Tongue (tissue), 1 donor: ENCODE measurements at regions not wholly inside any gene's neighbourhood (a gene's known extent, or its start where the extent isn't known, plus 50 kb on each side); places are given as distances from the start of the nearest gene placed in this dataset.
"Not testable (repeated sequence)": the region's sequence is repeated elsewhere in the genome, so short reads cannot be mapped to it uniquely, and the experiment has no call there.

ENCODE experiments used
- DNase-seq: peaks from one replicate; pipeline ENCODE4 v3.0.0-alpha.2; 2015

DNA sequence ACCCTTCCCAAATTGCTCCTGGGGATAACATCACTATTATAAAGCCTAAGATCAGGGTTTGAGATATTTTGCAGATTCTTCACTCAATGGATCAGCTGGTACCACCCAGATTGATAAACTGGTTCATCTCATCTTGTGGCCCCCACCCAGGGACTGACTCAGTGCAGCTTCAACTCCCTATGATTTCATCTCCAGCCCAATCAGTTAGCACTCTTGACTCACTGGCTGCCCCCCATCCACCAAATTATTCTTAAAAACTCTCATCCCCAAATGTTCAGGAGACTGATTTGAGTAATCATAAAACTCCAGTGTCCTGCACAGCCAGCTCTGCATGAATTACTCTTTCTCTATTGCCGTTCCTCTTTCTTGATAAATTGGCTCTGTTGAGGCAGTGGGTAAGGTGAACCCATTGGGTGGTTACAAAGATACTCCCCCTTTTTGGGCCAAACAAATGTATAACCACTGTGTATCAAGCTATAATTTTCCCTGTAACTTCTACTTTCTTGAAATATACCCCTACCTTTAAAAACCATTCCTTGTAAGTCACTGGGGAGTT, 263.3 kb upstream of the IL12B start:
- no peak for DNase-seq

GRCh38 chr5:159595561-159595960, 265.3 kb upstream of the IL12B start:
- not testable (repeated sequence) for DNase-seq

DNA sequence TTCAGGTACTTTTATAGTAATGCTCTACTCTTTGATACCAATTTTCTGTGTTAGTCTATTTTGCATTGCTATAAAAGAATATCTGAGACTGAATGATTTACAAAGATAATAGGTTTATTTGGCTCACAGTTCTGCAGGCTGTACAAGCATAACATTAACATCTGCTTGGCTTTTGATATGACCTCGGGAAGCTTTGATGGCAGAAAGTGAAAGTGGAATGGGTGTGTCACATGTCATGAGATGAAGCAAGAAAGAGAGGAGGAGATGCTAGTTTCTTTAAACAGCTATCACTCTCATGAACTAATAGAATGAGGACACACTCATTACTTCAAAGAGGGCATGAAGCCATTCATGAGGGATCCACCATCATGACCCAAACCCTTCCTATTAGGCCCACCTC, 270.9 kb upstream of the IL12B start:
- no peak for DNase-seq

- no peak for DNase-seq
Measured at GRCh38 chr5:159602434-159602833, 272.1 kb upstream of the IL12B start.

GRCh38 chr5:159605585-159605984, 275.3 kb upstream of the IL12B start:
- DNase-seq: peak; percentile 22

- DNase-seq: no peak
Measured at GRCh38 chr5:159609359-159609758, 279.1 kb upstream of the IL12B start.

DNA sequence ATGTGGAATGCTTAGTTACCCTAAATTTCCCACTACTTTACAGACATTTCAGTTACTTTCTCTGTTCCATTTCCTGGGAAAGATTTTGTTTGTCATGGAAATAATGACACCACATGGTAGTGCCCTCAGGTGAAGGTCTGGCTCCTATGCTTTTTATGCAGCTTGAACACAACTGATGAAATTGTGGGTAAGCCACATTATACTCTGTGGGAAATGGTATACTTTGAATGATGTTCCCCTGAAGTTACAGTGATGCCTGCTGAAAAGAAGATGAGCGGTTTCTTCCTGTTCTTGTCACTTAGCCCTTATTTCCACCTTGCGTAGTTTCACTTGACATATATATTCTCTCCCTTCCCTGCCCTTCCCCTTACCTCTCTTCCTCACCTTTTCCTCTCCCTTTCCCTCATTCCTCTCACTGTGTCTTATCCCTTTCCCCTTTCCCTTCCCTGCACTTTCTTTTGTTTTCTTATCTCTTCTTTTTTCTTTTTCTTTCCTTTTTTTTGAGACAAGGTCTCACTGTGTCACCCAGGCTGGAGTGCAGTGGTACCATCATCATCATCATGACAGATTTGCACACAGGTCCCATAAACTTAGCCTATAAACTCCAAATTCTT, 280.8 kb upstream of the IL12B start:
- no peak for DNase-seq

- no peak for DNase-seq
Measured at GRCh38 chr5:159616952-159617351, 286.7 kb upstream of the IL12B start.

- DNase-seq: peak; percentile 16
Measured at GRCh38 chr5:159619826-159620225, 289.5 kb upstream of the IL12B start.

- no peak for DNase-seq
Measured at GRCh38 chr5:159620853-159621540, 290.7 kb upstream of the IL12B start.

- DNase-seq: no peak
Measured at GRCh38 chr5:159628703-159629102, 287.6 kb upstream of the ADRA1B start.

DNA sequence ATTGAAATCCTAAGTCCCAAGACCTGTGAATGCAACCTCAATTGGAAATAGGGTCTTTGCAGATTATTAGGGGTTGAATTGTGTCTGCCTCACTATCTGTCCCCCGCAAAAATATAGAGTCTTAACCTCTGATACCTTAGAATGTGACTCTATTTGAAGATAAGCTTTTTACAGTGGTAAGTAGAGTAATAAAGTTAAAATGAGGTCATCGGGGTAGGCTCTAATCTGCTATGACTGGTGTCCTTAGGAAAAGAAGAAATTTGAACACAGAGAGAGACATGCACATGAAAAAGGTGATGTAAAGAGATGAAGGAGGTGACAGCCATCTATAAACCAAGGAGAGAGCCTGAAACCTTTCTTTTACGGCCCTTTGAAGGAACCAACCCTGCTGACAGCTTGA, 287.1 kb upstream of the ADRA1B start:
- no peak for DNase-seq

DNA sequence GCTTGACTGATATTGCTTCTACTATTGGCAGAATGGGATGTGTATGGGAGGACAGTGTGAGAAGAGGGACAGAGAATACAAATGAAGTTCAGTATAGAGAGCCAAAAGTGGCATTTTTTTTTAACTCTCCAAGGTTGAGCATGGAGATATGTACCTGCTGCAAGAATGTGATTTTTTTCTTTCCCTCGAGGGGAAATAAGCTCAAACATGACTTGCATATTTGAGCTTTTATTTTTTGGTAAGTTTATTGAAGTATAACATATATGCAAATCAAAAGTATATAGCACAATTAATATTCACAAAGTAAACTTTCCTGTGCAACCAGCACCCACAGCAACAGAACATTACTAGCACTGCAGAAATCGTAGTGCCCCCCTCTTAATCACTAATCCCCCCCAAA, 285.7 kb upstream of the ADRA1B start:
- no peak for DNase-seq

GRCh38 chr5:159631001-159631400, 285.3 kb upstream of the ADRA1B start:
- DNase-seq: no peak

GRCh38 chr5:159632866-159633265, 283.4 kb upstream of the ADRA1B start:
- no peak for DNase-seq

- DNase-seq: no peak
Measured at GRCh38 chr5:159638481-159638880, 277.8 kb upstream of the ADRA1B start.

DNA sequence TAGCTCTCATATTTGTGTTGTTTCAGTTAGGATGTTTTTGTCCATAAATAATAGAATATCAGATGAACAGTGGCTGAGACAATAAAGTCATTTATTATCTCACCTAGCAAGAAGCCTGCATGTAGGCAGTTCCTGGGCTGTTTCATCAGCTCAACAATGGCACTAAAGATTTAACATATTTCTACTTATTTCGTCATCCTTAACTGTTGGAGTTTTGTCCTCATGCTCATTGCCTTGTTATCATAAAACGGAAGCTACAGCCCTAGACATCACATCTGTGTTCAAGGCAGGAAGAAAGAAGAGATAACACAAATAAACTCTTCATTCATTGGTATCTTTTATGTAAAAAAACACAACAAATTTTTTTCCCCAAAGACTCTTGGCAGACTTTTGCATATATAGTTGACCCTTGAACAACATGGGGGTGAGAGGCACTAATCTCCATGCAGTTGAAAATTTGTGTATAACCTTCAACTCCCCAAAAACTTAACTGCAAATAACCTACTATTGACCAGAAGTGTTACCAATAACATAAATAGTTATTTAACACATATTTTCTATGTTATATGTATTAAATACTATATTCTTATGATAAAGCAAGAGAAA, 277.2 kb upstream of the ADRA1B start:
- DNase-seq: no peak

DNA sequence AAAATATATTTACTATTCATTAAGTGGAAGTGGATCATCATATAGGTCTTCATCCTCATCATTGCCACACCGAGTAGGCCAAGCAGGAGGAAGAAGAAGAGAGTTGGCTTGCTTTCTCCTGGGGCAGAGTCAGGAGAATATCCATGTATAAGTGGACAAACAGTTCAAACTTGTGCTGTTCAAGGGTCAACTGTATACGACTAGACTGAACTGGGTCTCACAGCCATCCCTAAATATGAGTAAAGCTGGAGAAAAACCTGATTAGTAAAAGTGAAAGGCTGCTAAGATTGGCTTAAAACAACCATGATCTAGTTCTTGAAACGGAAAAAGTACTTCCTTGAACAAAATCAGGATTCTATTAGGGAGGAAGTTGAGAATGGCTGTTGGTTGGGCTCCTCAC, 276.7 kb upstream of the ADRA1B start:
- DNase-seq: no peak

- peak; percentile 39 for DNase-seq
Measured at GRCh38 chr5:159640446-159640845, 275.8 kb upstream of the ADRA1B start.

- DNase-seq: no peak
Measured at GRCh38 chr5:159640921-159641320, 275.4 kb upstream of the ADRA1B start.

DNA sequence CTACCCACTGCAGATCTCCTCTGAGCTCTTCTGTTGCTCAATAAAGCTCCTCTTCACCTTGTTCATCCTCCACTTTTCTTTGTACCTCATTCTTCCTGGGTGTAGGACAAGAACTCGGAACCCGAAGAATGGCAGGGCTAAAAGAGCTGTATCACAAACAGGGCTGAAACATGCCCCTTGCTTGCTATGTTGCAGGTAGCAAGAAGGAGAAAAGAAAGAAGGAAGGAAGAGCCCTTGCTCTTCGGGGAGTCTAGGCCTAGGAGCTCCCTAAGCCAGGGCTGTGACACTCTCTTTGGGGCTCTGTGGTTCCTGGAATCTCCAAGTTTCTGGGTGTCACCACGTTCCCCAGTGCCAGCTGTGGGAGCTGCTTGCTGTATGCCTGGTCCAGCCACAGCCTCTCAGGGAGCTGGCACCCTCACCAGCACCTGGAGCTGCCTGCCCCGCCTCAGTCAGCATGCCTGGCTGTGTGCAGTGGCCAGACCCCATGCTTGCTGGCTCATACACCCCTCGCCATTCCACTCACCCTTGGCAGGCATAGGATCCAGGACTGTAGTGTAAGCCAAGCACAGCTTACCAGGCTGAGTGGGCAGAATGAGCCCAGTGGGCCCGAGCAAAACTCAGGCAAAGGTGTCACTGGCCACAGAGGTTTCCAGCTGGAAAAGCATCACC, 274.8 kb upstream of the ADRA1B start:
- no peak for DNase-seq

DNA sequence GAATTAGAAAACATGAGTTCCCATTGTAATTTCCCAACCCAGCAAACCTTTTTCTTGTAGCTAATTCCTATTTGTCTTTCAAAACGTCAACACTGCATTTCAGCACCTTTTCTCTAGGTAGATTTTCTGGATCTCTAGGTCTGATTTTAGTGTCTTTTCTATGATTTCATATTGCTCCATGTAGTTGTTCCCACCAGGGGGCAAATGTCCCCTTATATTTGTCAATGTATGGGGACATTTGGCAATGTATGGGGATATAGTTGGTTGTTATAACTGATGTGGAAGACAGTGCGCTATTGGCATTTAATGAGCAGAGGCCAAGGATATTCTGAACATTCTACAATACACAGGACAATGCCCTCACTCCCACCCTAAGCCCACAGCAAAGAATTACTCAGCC, 273.9 kb upstream of the ADRA1B start:
- DNase-seq: no peak

GRCh38 chr5:159644053-159644452, 272.2 kb upstream of the ADRA1B start:
- DNase-seq: no peak
